ENCODE measurements at regions not wholly inside any gene's neighbourhood (a gene's known extent, or its start where the extent isn't known, plus 50 kb on each side); places are given as distances from the start of the nearest gene placed in this dataset.

GRCh38 chr4:22978656-22979055 is 285.9 kb downstream of the GBA3 start:
- DNase-seq (ENCODE audit: low spot score) = no peak

DNA sequence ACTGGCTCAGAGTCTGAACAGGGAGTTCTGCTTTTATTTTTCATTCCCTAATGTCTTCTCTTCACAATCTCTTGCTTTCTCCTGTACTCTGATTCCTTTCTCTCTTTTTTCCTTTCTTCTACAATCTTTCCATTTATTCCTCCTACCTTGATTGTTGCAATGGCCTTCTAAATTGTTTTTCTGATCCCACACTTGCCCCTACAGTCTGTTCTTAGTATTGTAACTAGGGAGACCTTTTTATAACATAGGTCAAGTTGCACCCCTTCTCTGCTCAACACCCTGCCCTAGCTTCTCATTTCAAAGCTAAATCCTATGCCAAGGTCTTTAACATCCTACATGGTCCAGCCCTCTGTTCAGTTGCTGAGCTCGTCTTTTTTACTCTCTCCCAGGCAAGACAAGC is 277.9 kb downstream of the GBA3 start:
- DNase-seq (ENCODE audit: low spot score) = no peak

GRCh38 chr4:22969287-22969896 is 276.7 kb downstream of the GBA3 start:
- no peak for DNase-seq (ENCODE audit: low spot score)

- DNase-seq (ENCODE audit: low spot score) = no peak
Observed at GRCh38 chr4:22962295-22962694, 269.6 kb downstream of the GBA3 start.

- DNase-seq (ENCODE audit: low spot score) = no peak
Observed at GRCh38 chr4:22959483-22959882, 266.7 kb downstream of the GBA3 start.

DNA sequence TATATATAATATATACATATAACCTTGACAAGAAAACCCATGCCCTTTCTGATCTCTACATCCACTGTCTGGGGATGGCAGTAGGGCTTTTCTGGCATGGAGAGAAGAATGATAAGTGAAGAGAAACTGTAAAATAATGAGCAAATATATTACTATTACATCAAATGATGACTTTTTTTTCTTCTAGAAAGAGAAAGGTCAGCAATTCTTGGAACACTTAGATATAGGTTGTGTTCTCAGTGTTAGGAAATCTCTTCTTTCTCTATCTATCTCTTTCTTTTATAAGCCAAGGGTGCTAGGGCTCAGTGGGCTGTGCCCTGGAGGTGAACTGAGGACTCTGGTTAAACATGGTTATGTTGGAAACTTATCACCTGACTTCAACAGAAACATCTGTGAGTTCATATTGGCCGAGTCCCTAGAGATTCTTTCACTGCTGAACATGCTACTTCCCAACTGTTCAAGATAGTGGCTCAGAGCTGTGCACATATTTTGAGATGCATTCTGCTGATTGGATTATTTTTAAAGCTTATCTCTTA is 265.1 kb downstream of the GBA3 start:
- no peak for DNase-seq (ENCODE audit: low spot score)

DNA sequence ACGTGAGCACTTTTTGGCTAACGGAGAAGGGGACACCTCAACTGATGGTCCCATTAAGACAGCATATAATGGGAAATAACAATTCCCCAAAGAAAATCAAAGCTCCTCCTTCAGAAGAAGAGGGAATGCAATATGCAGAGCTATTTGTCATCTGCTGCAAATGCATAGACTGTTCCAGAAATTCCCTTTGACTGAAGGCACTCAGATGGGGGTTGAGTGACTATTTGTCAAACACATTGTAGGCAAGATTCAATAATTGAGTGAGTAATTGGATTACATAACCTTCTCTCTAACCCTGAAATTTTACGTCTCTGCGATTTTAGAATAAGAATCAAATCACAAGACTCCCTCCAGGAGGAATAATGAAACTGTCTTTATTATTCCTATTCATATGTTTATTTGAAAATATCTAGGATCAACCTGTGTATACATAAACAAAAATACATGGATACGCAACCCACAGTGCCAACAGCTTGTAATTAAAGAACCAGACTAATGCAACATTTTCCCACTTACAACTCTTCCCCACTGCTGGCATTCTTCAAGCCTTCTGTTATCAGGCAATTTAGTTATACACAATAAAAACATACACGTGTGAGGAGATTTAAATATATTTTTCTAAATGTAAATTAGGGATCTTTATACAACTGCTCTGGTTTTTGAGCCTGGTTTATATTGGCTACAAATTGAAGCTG is 256.6 kb downstream of the GBA3 start:
- no peak for DNase-seq (ENCODE audit: low spot score)

DNA sequence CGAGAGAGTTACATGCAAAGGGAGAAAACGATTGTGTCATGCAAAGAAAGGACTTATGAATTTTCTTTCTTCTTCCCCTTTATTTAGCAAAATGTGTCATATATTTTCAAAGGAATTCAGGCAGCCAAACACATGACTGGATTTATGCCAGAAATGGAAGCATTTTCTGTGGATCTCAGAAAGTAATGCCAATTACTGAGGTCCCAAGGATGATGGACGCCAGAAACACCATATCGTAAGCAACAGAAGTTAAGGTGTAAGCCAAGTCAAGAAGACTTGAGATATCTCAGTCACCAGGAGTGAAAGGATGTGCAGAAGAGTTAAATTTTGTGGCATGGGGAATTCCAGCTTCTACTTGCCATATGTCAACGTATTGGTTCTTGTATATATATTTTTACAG is 255.1 kb downstream of the GBA3 start:
- no peak for DNase-seq (ENCODE audit: low spot score)

- no peak for DNase-seq (ENCODE audit: low spot score)
Observed at GRCh38 chr4:22942920-22943559, 250.3 kb downstream of the GBA3 start.

DNA sequence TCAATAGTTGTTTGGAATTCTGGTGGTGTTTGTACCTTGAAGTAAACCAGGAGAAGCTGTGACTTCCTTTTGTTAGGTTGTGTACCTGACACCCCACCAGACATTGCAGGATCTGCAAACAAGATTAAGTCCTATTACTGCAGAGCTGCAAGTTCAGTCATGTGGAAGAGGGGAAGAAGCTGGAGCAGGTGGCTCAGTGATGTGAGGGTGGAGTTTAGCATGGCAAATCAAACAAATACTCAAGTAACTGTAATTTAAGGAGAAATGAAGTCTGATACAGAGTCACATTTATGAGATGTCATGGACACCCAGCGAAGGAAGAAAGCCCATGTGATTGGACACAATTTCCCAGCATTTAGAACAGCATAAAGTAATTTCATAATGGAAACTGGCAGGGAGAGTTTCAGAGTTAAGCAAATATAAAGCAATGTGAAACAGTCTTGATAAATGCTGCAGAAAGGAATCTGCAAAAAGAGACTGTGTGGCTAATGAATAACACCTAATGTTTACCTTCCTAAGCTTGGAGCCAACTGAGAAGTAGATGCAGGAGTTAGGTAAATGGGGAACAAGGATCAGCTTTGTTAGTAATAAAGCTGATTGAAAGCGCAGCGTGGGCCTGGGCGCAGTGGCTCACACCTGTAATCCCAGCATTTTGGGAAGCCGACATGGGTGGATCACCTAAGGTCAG is 249.1 kb downstream of the GBA3 start:
- no peak for DNase-seq (ENCODE audit: low spot score)

DNA sequence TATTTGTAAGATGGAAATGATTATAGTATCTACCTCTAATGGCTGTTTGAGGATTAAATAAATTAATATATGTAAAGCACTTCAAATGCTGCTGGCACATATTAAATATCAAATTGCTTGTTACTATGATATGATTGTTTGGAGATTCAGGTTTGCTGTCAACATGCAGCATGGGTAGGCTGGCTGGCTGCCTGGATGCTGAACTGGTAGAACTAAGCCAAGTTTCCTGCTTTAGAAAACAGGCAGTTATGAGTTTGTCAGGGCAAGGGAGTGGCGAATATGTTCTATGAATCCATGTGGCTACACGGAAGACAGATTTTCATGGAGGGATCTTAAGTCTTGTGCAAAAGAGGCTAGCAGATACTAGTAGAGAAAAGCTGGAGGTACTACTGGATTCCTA is 239.6 kb downstream of the GBA3 start:
- DNase-seq (ENCODE audit: low spot score) = no peak

GRCh38 chr4:22922426-22922825 is 229.7 kb downstream of the GBA3 start:
- no peak for DNase-seq (ENCODE audit: low spot score)

GRCh38 chr4:22921936-22922335 is 229.2 kb downstream of the GBA3 start:
- no peak for DNase-seq (ENCODE audit: low spot score)

GRCh38 chr4:22911285-22911684 is 218.5 kb downstream of the GBA3 start:
- no peak for DNase-seq (ENCODE audit: low spot score)

GRCh38 chr4:22910200-22910599 is 217.5 kb downstream of the GBA3 start:
- DNase-seq (ENCODE audit: low spot score) = no peak

- DNase-seq (ENCODE audit: low spot score) = no peak
Observed at GRCh38 chr4:22906045-22906444, 213.3 kb downstream of the GBA3 start.

DNA sequence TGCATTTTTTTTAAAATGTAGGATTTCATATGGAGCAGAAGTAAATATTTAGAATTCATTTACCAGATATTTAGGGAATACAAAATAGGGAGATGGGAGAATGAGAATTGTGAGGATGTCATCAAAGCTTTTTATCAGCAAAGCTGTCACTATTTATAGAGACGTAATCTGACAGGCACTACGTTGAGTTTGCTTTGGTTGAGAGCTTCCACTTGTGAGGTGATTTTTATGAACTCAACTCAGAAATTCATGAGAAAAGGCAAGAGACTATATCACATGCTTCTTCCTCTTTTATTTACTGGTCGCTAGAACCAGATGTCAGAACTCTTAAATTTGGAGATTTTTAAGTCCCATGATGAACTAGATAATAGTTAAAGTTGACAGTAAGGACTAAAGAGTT is 211.2 kb downstream of the GBA3 start:
- no peak for DNase-seq (ENCODE audit: low spot score)

DNA sequence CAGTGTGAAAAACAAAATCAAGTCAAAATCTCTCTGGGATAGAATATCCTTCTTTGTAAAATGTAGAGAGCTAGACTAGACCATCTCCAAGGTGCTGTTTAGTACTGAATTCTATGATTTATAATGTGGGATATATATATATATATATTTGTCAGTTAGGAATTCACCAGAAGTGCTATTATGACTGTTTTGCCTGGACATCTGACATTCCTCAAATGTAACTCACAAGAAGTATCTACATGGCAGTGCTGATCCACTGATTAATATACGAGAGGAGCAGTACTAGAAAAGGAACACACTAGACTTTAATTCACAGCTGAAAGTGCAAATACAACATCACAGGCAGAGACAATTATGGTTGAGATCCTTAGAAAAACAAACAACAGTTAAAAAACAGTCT is 208.9 kb downstream of the GBA3 start:
- no peak for DNase-seq (ENCODE audit: low spot score)

GRCh38 chr4:22900876-22901275 is 208.1 kb downstream of the GBA3 start:
- DNase-seq (ENCODE audit: low spot score) = no peak

DNA sequence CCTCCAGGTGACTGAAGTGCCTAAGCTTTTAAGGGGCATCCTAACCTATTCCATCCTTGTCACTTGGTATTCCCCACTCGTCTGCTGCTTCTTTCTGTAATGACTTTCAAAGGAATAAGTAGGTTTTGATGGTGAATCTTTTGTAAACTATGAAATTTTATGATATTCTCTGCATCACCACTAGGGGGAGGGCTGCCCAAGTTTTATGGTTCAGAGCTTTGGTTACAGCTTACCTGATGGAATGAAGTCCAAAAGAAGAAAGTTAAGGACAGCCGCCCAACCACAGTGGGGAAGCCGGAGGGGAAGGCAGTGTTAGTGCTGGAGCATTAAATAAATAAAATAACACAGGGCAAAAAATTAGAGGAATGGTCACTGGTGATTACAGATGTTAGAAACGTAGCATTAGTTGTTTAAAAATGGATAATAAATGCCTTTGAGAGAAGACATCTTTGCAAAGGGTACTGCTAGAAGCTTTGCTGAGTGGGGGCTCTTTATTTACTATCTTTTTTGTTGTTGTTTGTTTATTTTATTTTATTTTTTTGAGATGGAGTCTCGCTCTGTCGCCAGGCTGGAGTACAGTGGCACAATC is 204.9 kb downstream of the GBA3 start:
- no peak for DNase-seq (ENCODE audit: low spot score)

GRCh38 chr4:22895482-22895881 is 202.7 kb downstream of the GBA3 start:
- no peak for DNase-seq (ENCODE audit: low spot score)

GRCh38 chr4:22884157-22884556 is 191.4 kb downstream of the GBA3 start:
- DNase-seq (ENCODE audit: low spot score) = no peak
